Duodenal mucosa (tissue), 2 donors: ENCODE measurements at regions not wholly inside any gene's neighbourhood (a gene's known extent, or its start where the extent isn't known, plus 50 kb on each side); places are given as distances from the start of the nearest gene placed in this dataset.
"Not testable (repeated sequence)": the region's sequence is repeated elsewhere in the genome, so short reads cannot be mapped to it uniquely, and the experiment has no call there.

ENCODE experiments used
- H3K27ac ChIP-seq: one replicate; pipeline ENCODE4 v1.7.0; 2013; ENCODE audit warnings: low read depth, low read length
- H3K27me3 ChIP-seq, 2 donors: one replicate each; pipeline ENCODE4 v1.7.0; 2013; ENCODE audit warnings: low read length in 2 of 2, control low read depth in 1 of 2; ENCODE audit not compliant: insufficient read depth in 2 of 2, control insufficient read depth in 1 of 2
- H3K36me3 ChIP-seq, 2 donors: one replicate each; pipeline ENCODE4 v1.7.0; 2013; ENCODE audit warnings: low read length in 2 of 2, control low read depth in 1 of 2; ENCODE audit not compliant: insufficient read depth in 2 of 2, control insufficient read depth in 1 of 2
- H3K4me1 ChIP-seq, 2 donors: one replicate each; pipeline ENCODE4 v1.7.0; 2013; ENCODE audit warnings: low read length in 2 of 2, control low read depth in 1 of 2; ENCODE audit not compliant: insufficient read depth in 2 of 2, control insufficient read depth in 1 of 2
- H3K4me3 ChIP-seq, 2 donors: one replicate each; pipeline ENCODE4 v1.7.0; 2013; ENCODE audit warnings: low read length in 2 of 2, low read depth in 1 of 2
- H3K9ac ChIP-seq, 2 donors: one replicate each; pipeline ENCODE4 v1.7.0; 2013; ENCODE audit warnings: low read length in 2 of 2, low read depth in 1 of 2
- H3K9me3 ChIP-seq, 2 donors: one replicate each; pipeline ENCODE4 v1.7.0; 2013; ENCODE audit warnings: low read length in 2 of 2, control low read depth in 1 of 2; ENCODE audit not compliant: control insufficient read depth in 1 of 2

DNA sequence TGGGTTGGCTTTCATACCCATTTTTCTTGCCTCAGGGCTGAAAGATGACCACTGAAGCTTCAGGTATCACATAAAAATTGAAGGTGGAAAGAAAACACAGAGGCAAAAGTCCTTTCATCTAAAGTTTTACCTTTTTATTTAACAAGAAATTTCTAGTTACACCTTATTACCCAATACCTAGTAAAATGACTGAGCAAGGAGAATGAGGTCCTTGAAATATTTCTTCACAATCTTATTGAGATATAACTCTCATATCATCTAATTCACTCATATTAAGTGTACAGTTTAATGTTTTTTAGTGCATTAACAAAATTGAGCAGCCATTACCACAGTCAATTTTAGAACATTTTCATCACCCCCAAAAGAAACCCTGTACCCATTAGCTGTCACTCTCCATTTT, 112.9 kb upstream of the ADTRP start:
- Histone ChIP-seq H3K4me3 (no peak overlapping the region), H3K27ac (no peak overlapping the region), H3K27me3 (no peaks in the 10 kb centered on the region), H3K4me1 (no peaks in the 10 kb centered on the region), H3K36me3 (no peaks in the 10 kb centered on the region), H3K9me3 (no peaks in the 10 kb centered on the region), H3K9ac (no peak overlapping the region)

GRCh38 chr6:11890849-11891248, 112.2 kb upstream of the ADTRP start:
- Histone ChIP-seq H3K27ac (no peak overlapping the region), H3K4me3 (no peak overlapping the region), H3K4me1 (no peaks in the 10 kb centered on the region), H3K36me3 (no peaks in the 10 kb centered on the region), H3K9me3 (no peaks in the 10 kb centered on the region), H3K9ac (no peak overlapping the region), H3K27me3 (no peaks in the 10 kb centered on the region)

- Histone ChIP-seq H3K4me3 (no peak overlapping the region), H3K27me3 (no peaks in the 10 kb centered on the region)
Observed at GRCh38 chr6:11890209-11890608, 111.6 kb upstream of the ADTRP start.

DNA sequence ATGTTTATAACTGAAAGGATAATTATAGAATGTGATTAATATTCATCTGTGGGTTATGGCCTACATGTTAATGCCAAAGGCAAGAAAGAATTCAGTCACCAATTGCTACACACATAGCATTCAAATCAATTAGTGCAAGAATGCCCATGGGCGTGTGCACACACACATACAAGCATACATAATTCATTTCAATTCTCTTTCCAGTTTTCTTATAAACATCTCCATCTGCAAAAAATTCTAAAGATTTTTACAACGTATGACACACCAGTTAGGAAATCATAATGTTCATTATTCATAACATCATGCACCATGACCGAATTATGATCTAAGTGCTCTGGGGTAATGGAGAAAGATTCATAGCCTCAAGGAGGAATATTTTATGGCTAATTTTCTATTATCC, 111.0 kb upstream of the ADTRP start:
- H3K36me3 ChIP-seq, result no peaks in the 10 kb centered on the region
- no peaks in the 10 kb centered on the region for H3K4me1 ChIP-seq
- H3K27me3 ChIP-seq, result no peaks in the 10 kb centered on the region
- no peaks in the 10 kb centered on the region for H3K9me3 ChIP-seq
- no peak overlapping the region for H3K9ac ChIP-seq
- no peak overlapping the region for H3K4me3 ChIP-seq
- H3K27ac ChIP-seq, result no peak overlapping the region

More at GRCh38 chr6:11890209-11890608, 111.6 kb upstream of the ADTRP start:
- Histone ChIP-seq H3K9me3 (no peaks in the 10 kb centered on the region), H3K4me1 (no peaks in the 10 kb centered on the region), H3K27ac (no peak overlapping the region), H3K36me3 (no peaks in the 10 kb centered on the region), H3K9ac (no peak overlapping the region)

GRCh38 chr6:11888727-11889126, 110.1 kb upstream of the ADTRP start:
- Histone ChIP-seq H3K27me3 (no peaks in the 10 kb centered on the region), H3K4me1 (no peaks in the 10 kb centered on the region), H3K9me3 (no peaks in the 10 kb centered on the region), H3K27ac (no peak overlapping the region), H3K36me3 (no peaks in the 10 kb centered on the region), H3K4me3 (no peak overlapping the region), H3K9ac (no peak overlapping the region)

DNA sequence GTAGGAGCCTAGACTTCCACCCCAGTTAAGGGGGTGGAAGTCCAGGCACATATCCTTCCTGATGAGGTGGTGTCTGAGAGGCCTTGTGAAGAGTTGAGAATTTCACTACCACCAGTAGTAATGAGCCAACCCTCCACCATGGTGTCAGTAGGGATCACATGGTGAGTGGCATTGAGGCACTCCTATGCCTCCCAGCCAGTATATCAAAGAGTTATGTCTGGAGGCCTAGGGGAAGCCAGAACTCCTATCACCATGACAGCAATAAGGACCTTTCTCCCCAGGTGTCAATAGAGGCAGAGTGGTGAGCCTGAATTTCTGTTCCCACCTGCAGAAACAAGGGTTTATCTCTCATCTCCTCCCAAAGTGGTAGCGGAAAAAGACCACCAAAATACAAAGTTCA, 106.6 kb upstream of the ADTRP start:
- Histone ChIP-seq H3K9me3 (no peaks in the 10 kb centered on the region), H3K4me1 (no peaks in the 10 kb centered on the region), H3K9ac (no peak overlapping the region), H3K27ac (no peak overlapping the region), H3K27me3 (no peaks in the 10 kb centered on the region), H3K36me3 (no peaks in the 10 kb centered on the region), H3K4me3 (no peak overlapping the region)

DNA sequence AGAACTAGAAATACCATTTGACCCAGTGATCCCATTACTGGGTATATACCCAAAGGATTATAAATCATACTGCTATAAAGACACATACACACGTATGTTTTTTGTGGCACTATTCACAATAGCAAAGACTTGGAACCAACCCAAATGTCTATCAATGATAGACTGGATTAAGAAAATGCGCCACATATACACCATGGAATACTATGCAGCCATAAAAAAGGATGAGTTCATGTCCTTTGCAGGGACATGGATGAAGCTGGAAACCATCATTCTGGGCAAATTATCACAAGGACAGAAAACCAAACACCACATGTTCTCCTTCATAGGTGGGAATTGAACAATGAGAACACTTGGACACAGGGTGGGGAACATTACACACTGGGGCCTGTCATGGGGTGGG, 104.9 kb upstream of the ADTRP start:
- H3K4me3 ChIP-seq, H3K27me3 ChIP-seq, H3K4me1 ChIP-seq, H3K36me3 ChIP-seq, H3K9ac ChIP-seq, H3K9me3 ChIP-seq, H3K27ac ChIP-seq: not testable (repeated sequence)

- not testable (repeated sequence) for H3K27me3 ChIP-seq, H3K4me1 ChIP-seq, H3K36me3 ChIP-seq, H3K27ac ChIP-seq, H3K9me3 ChIP-seq, H3K9ac ChIP-seq, H3K4me3 ChIP-seq
Observed at GRCh38 chr6:11880156-11880555, 101.6 kb upstream of the ADTRP start.

DNA sequence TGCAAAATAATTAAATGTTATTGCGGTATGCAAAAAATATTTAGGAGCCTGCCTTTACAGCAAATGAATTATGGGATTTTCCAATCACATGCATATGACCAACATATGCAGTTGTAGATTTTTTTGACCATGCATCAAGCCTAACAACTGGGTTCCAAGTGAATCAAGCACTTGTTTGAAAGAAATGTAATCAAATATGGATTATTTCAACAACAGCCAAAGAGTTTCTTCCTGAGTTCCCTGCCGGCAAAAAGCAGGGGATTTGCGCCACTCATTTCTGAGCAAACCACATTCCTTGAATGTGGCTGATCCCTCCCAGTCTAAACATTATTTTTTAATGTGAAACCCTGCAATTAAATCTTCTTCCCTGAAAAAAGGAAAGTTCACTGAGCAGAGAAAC, 100.1 kb upstream of the ADTRP start:
- H3K4me1 ChIP-seq, result no peaks in the 10 kb centered on the region

DNA sequence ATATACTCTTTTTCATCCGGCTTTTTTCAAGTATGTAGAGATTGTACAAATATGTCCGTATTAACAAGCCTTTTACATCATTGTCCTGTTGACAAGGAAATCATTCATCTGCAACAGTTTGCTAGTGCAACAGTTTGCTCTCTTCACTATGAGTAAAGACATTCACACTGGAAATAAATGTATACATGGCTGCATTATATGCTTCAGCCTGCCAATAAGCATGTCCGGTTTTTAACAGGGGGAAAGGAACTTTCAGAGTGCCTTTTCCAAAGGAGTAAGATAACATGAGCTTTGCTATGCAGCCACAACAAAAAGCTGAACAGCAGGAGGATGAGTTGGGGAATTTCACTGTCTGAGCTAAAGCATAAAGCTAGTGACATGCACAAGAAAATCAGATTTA, 99.4 kb upstream of the ADTRP start:
- Histone ChIP-seq H3K9me3 (no peaks in the 10 kb centered on the region), H3K9ac (no peak overlapping the region), H3K27me3 (peaks cover 0 to 4% of the 10 kb centered on the region in 2 donors), H3K4me1 (no peaks in the 10 kb centered on the region), H3K4me3 (no peak overlapping the region), H3K36me3 (no peaks in the 10 kb centered on the region), H3K27ac (no peak overlapping the region)

More for the DNA sequence above, 100.1 kb upstream of the ADTRP start:
- no peak overlapping the region for H3K4me3 ChIP-seq
- H3K9ac ChIP-seq, result no peak overlapping the region
- no peaks in the 10 kb centered on the region for H3K36me3 ChIP-seq
- H3K9me3 ChIP-seq, result no peaks in the 10 kb centered on the region
- H3K27me3 ChIP-seq, result peaks cover 0 to 4% of the 10 kb centered on the region in 2 donors
- no peak overlapping the region for H3K27ac ChIP-seq

DNA sequence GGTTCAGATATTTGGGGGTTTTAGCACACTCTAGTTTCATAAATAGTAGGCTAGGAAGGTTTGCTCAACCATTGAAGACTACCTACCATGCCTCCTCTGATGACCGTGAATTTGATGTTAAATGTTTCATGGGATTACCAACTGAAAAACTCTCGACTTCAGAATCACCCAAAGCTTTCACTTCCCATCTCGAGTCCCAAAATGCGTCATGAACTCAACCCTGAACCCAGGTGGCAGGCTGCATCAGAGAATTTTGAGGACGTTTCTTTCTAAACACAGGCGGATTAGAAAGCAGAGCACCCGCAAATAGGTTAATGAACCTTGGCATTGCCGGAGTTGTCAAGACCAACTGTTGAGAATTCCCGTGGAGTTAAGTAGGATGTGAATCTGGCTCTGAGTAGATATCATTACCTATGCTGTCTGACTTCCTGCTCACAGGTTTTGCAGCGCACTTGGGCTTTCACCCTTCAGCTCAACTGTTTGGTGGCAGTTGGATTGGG, 98.4 kb upstream of the ADTRP start:
- Histone ChIP-seq H3K27me3 (peaks cover 0 to 4% of the 10 kb centered on the region in 2 donors), H3K4me3 (no peak overlapping the region), H3K4me1 (no peaks in the 10 kb centered on the region), H3K36me3 (no peaks in the 10 kb centered on the region), H3K27ac (no peak overlapping the region), H3K9ac (no peak overlapping the region), H3K9me3 (no peaks in the 10 kb centered on the region)
